ENCODE measurements at regions not wholly inside any gene's neighbourhood (a gene's known extent, or its start where the extent isn't known, plus 50 kb on each side); places are given as distances from the start of the nearest gene placed in this dataset.
A peak's percentile ranks its signal among the peaks of the same experiment; 100 is the strongest.

GRCh38 chr13:109951491-109951890, 165.1 kb upstream of the IRS2 start:
- no peak overlapping the region for H3K27ac ChIP-seq (ENCODE audit: low read depth, low read length)

GRCh38 chr13:109949397-109949796, 163.0 kb upstream of the IRS2 start:
- Histone ChIP-seq H3K18ac (ENCODE audit: low read length) (no peak overlapping the region), H3K4ac (ENCODE audit: low read depth, low read length) (no peak overlapping the region), H3K56ac (ENCODE audit: low read length) (no peak overlapping the region), H3K27ac (ENCODE audit: low read depth, low read length) (no peak overlapping the region), H3K27me3 (ENCODE audit: insufficient read depth, low read length, poor library complexity) (no peaks in the 10 kb centered on the region), H3K36me3 (ENCODE audit: control insufficient read depth, insufficient read depth, low read length) (no peaks in the 10 kb centered on the region), H3K9ac (ENCODE audit: low read length) (no peak overlapping the region), H3K4me3 (ENCODE audit: low read length) (no peak overlapping the region), H2AK5ac (ENCODE audit: low read length) (no peak overlapping the region), H3K23ac (ENCODE audit: low read length) (no peak overlapping the region), H4K8ac (ENCODE audit: low read depth, low read length) (no peak overlapping the region), H2BK15ac (replicated peaks; ENCODE audit: low read depth) (no peak overlapping the region), H3K4me2 (ENCODE audit: low read length) (no peak overlapping the region), H2BK5ac (ENCODE audit: low read length) (no peak overlapping the region), H3K79me1 (ENCODE audit: low read length) (no peaks in the 10 kb centered on the region), H3K79me2 (ENCODE audit: control insufficient read depth, insufficient read depth, low read length) (no peaks in the 10 kb centered on the region), H3K4me1 (ENCODE audit: control insufficient read depth, low read depth, low read length) (no peaks in the 10 kb centered on the region), H2BK120ac (ENCODE audit: low read depth, low read length) (no peak overlapping the region), H4K5ac (ENCODE audit: low read length) (no peak overlapping the region)
- DNase-seq, result no peak
- no CpG with 5 or more reads among the region's 2 CpGs for WGBS (ENCODE audit: extremely low coverage, insufficient coverage, low lambda C conversion rate)

More at GRCh38 chr13:109951491-109951890, 165.1 kb upstream of the IRS2 start:
- no CpG with 5 or more reads among the region's 1 CpG for WGBS (ENCODE audit: extremely low coverage, insufficient coverage, low lambda C conversion rate)
- Histone ChIP-seq H3K79me1 (ENCODE audit: low read length) (no peaks in the 10 kb centered on the region), H3K4me2 (ENCODE audit: low read length) (no peak overlapping the region), H3K36me3 (ENCODE audit: control insufficient read depth, insufficient read depth, low read length) (no peaks in the 10 kb centered on the region), H4K5ac (ENCODE audit: low read length) (no peak overlapping the region), H3K79me2 (ENCODE audit: control insufficient read depth, insufficient read depth, low read length) (no peaks in the 10 kb centered on the region), H2BK120ac (ENCODE audit: low read depth, low read length) (no peak overlapping the region), H2BK15ac (replicated peaks; ENCODE audit: low read depth) (no peak overlapping the region), H3K56ac (ENCODE audit: low read length) (no peak overlapping the region), H3K18ac (ENCODE audit: low read length) (no peak overlapping the region), H3K23ac (ENCODE audit: low read length) (no peak overlapping the region), H4K8ac (ENCODE audit: low read depth, low read length) (no peak overlapping the region), H3K9ac (ENCODE audit: low read length) (no peak overlapping the region), H3K4me1 (ENCODE audit: control insufficient read depth, low read depth, low read length) (no peaks in the 10 kb centered on the region), H2AK5ac (ENCODE audit: low read length) (no peak overlapping the region), H3K4me3 (ENCODE audit: low read length) (no peak overlapping the region), H3K4ac (ENCODE audit: low read depth, low read length) (no peak overlapping the region), H3K27me3 (ENCODE audit: insufficient read depth, low read length, poor library complexity) (no peaks in the 10 kb centered on the region), H2BK5ac (ENCODE audit: low read length) (no peak overlapping the region)
- DNase-seq, result no peak

- H4K5ac ChIP-seq (ENCODE audit: low read length), result no peak overlapping the region
- H3K4me3 ChIP-seq (ENCODE audit: low read length), result no peak overlapping the region
- no peak for DNase-seq
- H3K27me3 ChIP-seq (ENCODE audit: insufficient read depth, low read length, poor library complexity), result no peaks in the 10 kb centered on the region
- H3K27ac ChIP-seq (ENCODE audit: low read depth, low read length), result no peak overlapping the region
- no peak overlapping the region for H3K23ac ChIP-seq (ENCODE audit: low read length)
- H3K79me2 ChIP-seq (ENCODE audit: control insufficient read depth, insufficient read depth, low read length), result no peaks in the 10 kb centered on the region
- no peak overlapping the region for H2BK120ac ChIP-seq (ENCODE audit: low read depth, low read length)
- no peak overlapping the region for H4K8ac ChIP-seq (ENCODE audit: low read depth, low read length)
- H2BK5ac ChIP-seq (ENCODE audit: low read length), result no peak overlapping the region
- no peak overlapping the region for H3K56ac ChIP-seq (ENCODE audit: low read length)
- WGBS (ENCODE audit: extremely low coverage, insufficient coverage, low lambda C conversion rate), result no CpG with 5 or more reads among the region's 2 CpGs
- no peak overlapping the region for H3K4ac ChIP-seq (ENCODE audit: low read depth, low read length)
- no peak overlapping the region for H3K9ac ChIP-seq (ENCODE audit: low read length)
- H3K79me1 ChIP-seq (ENCODE audit: low read length), result no peaks in the 10 kb centered on the region
- H3K4me2 ChIP-seq (ENCODE audit: low read length), result no peak overlapping the region
- no peaks in the 10 kb centered on the region for H3K36me3 ChIP-seq (ENCODE audit: control insufficient read depth, insufficient read depth, low read length)
- no peaks in the 10 kb centered on the region for H3K4me1 ChIP-seq (ENCODE audit: control insufficient read depth, low read depth, low read length)
- no peak overlapping the region for H3K18ac ChIP-seq (ENCODE audit: low read length)
- H2AK5ac ChIP-seq (ENCODE audit: low read length), result no peak overlapping the region
- H2BK15ac ChIP-seq (replicated peaks; ENCODE audit: low read depth), result no peak overlapping the region
Observed at GRCh38 chr13:109947006-109947405, 160.6 kb upstream of the IRS2 start.

GRCh38 chr13:109945206-109945960, 159.0 kb upstream of the IRS2 start:
- no peak overlapping the region for H4K5ac ChIP-seq (ENCODE audit: low read length)
- no peak overlapping the region for H3K4me2 ChIP-seq (ENCODE audit: low read length)
- no peak overlapping the region for H3K27ac ChIP-seq (ENCODE audit: low read depth, low read length)
- WGBS (ENCODE audit: extremely low coverage, insufficient coverage, low lambda C conversion rate), result no CpG with 5 or more reads among the region's 4 CpGs
- no peak overlapping the region for H3K4ac ChIP-seq (ENCODE audit: low read depth, low read length)
- no peaks in the 10 kb centered on the region for H3K79me1 ChIP-seq (ENCODE audit: low read length)
- H3K23ac ChIP-seq (ENCODE audit: low read length), result no peak overlapping the region
- no peak overlapping the region for H4K8ac ChIP-seq (ENCODE audit: low read depth, low read length)
- no peaks in the 10 kb centered on the region for H3K36me3 ChIP-seq (ENCODE audit: control insufficient read depth, insufficient read depth, low read length)
- no peak overlapping the region for H3K9ac ChIP-seq (ENCODE audit: low read length)
- H3K27me3 ChIP-seq (ENCODE audit: insufficient read depth, low read length, poor library complexity), result no peaks in the 10 kb centered on the region
- H2BK120ac ChIP-seq (ENCODE audit: low read depth, low read length), result no peak overlapping the region
- no peaks in the 10 kb centered on the region for H3K4me1 ChIP-seq (ENCODE audit: control insufficient read depth, low read depth, low read length)
- no peak for DNase-seq
- H2BK15ac ChIP-seq (replicated peaks; ENCODE audit: low read depth), result no peak overlapping the region
- no peaks in the 10 kb centered on the region for H3K79me2 ChIP-seq (ENCODE audit: control insufficient read depth, insufficient read depth, low read length)
- H3K18ac ChIP-seq (ENCODE audit: low read length), result no peak overlapping the region
- H2AK5ac ChIP-seq (ENCODE audit: low read length), result no peak overlapping the region
- H3K4me3 ChIP-seq (ENCODE audit: low read length), result no peak overlapping the region
- no peak overlapping the region for H3K56ac ChIP-seq (ENCODE audit: low read length)
- no peak overlapping the region for H2BK5ac ChIP-seq (ENCODE audit: low read length)

- H3K9ac ChIP-seq (ENCODE audit: low read length), result no peak overlapping the region
- no peak overlapping the region for H4K8ac ChIP-seq (ENCODE audit: low read depth, low read length)
- no peak overlapping the region for H3K4me3 ChIP-seq (ENCODE audit: low read length)
- no peak overlapping the region for H3K18ac ChIP-seq (ENCODE audit: low read length)
- no CpG with 5 or more reads among the region's 7 CpGs for WGBS (ENCODE audit: extremely low coverage, insufficient coverage, low lambda C conversion rate)
- no peak overlapping the region for H3K4me2 ChIP-seq (ENCODE audit: low read length)
- no peaks in the 10 kb centered on the region for H3K79me1 ChIP-seq (ENCODE audit: low read length)
- H3K27me3 ChIP-seq (ENCODE audit: insufficient read depth, low read length, poor library complexity), result no peaks in the 10 kb centered on the region
- H2BK5ac ChIP-seq (ENCODE audit: low read length), result no peak overlapping the region
- H3K27ac ChIP-seq (ENCODE audit: low read depth, low read length), result no peak overlapping the region
- H3K56ac ChIP-seq (ENCODE audit: low read length), result no peak overlapping the region
- no peaks in the 10 kb centered on the region for H3K36me3 ChIP-seq (ENCODE audit: control insufficient read depth, insufficient read depth, low read length)
- H2AK5ac ChIP-seq (ENCODE audit: low read length), result no peak overlapping the region
- no peak overlapping the region for H4K5ac ChIP-seq (ENCODE audit: low read length)
- H2BK15ac ChIP-seq (replicated peaks; ENCODE audit: low read depth), result no peak overlapping the region
- no peaks in the 10 kb centered on the region for H3K4me1 ChIP-seq (ENCODE audit: control insufficient read depth, low read depth, low read length)
- H2BK120ac ChIP-seq (ENCODE audit: low read depth, low read length), result no peak overlapping the region
- no peak overlapping the region for H3K4ac ChIP-seq (ENCODE audit: low read depth, low read length)
- H3K79me2 ChIP-seq (ENCODE audit: control insufficient read depth, insufficient read depth, low read length), result no peaks in the 10 kb centered on the region
- DNase-seq, result no peak
- no peak overlapping the region for H3K23ac ChIP-seq (ENCODE audit: low read length)
Observed at GRCh38 chr13:109941951-109942350, 155.6 kb upstream of the IRS2 start.

GRCh38 chr13:109941221-109941620, 154.8 kb upstream of the IRS2 start:
- H2AK5ac ChIP-seq (ENCODE audit: low read length), result no peak overlapping the region
- no peak overlapping the region for H4K8ac ChIP-seq (ENCODE audit: low read depth, low read length)
- no peak overlapping the region for H3K9ac ChIP-seq (ENCODE audit: low read length)
- no peak overlapping the region for H2BK5ac ChIP-seq (ENCODE audit: low read length)
- no peak overlapping the region for H3K4ac ChIP-seq (ENCODE audit: low read depth, low read length)
- no CpG with 5 or more reads among the region's 2 CpGs for WGBS (ENCODE audit: extremely low coverage, insufficient coverage, low lambda C conversion rate)
- H3K27me3 ChIP-seq (ENCODE audit: insufficient read depth, low read length, poor library complexity), result no peaks in the 10 kb centered on the region
- no peaks in the 10 kb centered on the region for H3K4me1 ChIP-seq (ENCODE audit: control insufficient read depth, low read depth, low read length)
- peak; percentile 5 for DNase-seq
- H2BK120ac ChIP-seq (ENCODE audit: low read depth, low read length), result no peak overlapping the region
- no peak overlapping the region for H3K56ac ChIP-seq (ENCODE audit: low read length)
- no peaks in the 10 kb centered on the region for H3K79me1 ChIP-seq (ENCODE audit: low read length)
- no peak overlapping the region for H3K23ac ChIP-seq (ENCODE audit: low read length)
- no peaks in the 10 kb centered on the region for H3K36me3 ChIP-seq (ENCODE audit: control insufficient read depth, insufficient read depth, low read length)
- no peak overlapping the region for H4K5ac ChIP-seq (ENCODE audit: low read length)
- no peak overlapping the region for H2BK15ac ChIP-seq (replicated peaks; ENCODE audit: low read depth)
- H3K27ac ChIP-seq (ENCODE audit: low read depth, low read length), result no peak overlapping the region
- H3K4me2 ChIP-seq (ENCODE audit: low read length), result no peak overlapping the region
- H3K79me2 ChIP-seq (ENCODE audit: control insufficient read depth, insufficient read depth, low read length), result no peaks in the 10 kb centered on the region
- no peak overlapping the region for H3K18ac ChIP-seq (ENCODE audit: low read length)
- H3K4me3 ChIP-seq (ENCODE audit: low read length), result no peak overlapping the region
